ENCODE measurements at regions not wholly inside any gene's neighbourhood (a gene's known extent, or its start where the extent isn't known, plus 50 kb on each side); places are given as distances from the start of the nearest gene placed in this dataset.

- TF ChIP-seq CTCF (optimal IDR thresholded peaks at IDR 0.05 in 1 of 3, IDR thresholded peaks at IDR 0.05 in 1 of 3, conservative IDR thresholded peaks at IDR 0.05 in 1 of 3; ENCODE audit: extremely low read depth in 1 of 3, insufficient read depth in 2 of 3, low read length in 3 of 3) (no peak), EZH2 (IDR thresholded peaks at IDR 0.05; ENCODE audit: low read length) (no peak)
Measured at GRCh38 chr10:43968961-43969360, 320.3 kb upstream of the ZNF32 start.
